PC-3 (cell line): ENCODE measurements at regions not wholly inside any gene's neighbourhood (a gene's known extent, or its start where the extent isn't known, plus 50 kb on each side); places are given as distances from the start of the nearest gene placed in this dataset.

Experiments used
- ATAC-seq: fragments of 200-7000 bp; cut with Tn5 transposase; 2 replicates; pipeline ENCODE4 v1.9.1; 2020; ENCODE audit warnings: mild to moderate bottlenecking, moderate library complexity
- BruUV-seq: library from RNA; stranded (reverse); fragments of 400-500 nt; replicated peaks from 2 replicates; lab custom pipeline; 2021; lab: Mats Ljungman, UMichigan
- CTCF ChIA-PET: fragments of 300-600 bp; sonication (Branson Sonifier 250); formaldehyde crosslinking; loops from one replicate; lab custom pipeline; 2022; ENCODE audit warnings: antibody characterized with exemption; lab: Charles Lee
- POLR2A ChIA-PET: fragments of 300-600 bp; sonication (Branson Sonifier 250); formaldehyde crosslinking; loops from one replicate; lab custom pipeline; 2022; ENCODE audit warnings: antibody characterized with exemption; ENCODE audit not compliant: unreplicated experiment; lab: Charles Lee
- DNase-seq: peaks from one replicate; pipeline ENCODE4 v3.0.0-alpha.2; 2015
- H2AFZ ChIP-seq: fragments of 300-600 bp; sonication (generic); 2 replicates; pipeline ENCODE4 v1.6.0; 2016; ENCODE audit warnings: antibody characterized with exemption, low read length
- H3F3A ChIP-seq: fragments of 300-600 bp; sonication (generic); one replicate; pipeline ENCODE4 v1.6.0; 2017; ENCODE audit warnings: antibody characterized with exemption, low read length, control low read depth, mild to moderate bottlenecking; ENCODE audit not compliant: unreplicated experiment
- H3K27ac ChIP-seq: fragments of 300-600 bp; sonication (generic); 2 replicates; pipeline ENCODE4 v1.5.1; 2016; ENCODE audit warnings: mild to moderate bottlenecking, low read length
- H3K27me3 ChIP-seq: fragments of 300-600 bp; sonication (generic); 2 replicates; pipeline ENCODE4 v1.6.1; 2016; ENCODE audit warnings: low read length, mixed read lengths
- H3K36me3 ChIP-seq: fragments of 300-600 bp; sonication (generic); 2 replicates; pipeline ENCODE4 v1.6.1; 2016; ENCODE audit warnings: low read depth, mixed run types, low read length, mixed read lengths
- H3K4me1 ChIP-seq: fragments of 300-600 bp; sonication (generic); 2 replicates; pipeline ENCODE4 v1.5.1; 2016; ENCODE audit warnings: low read length; ENCODE audit not compliant: insufficient read depth
- H3K4me2 ChIP-seq: fragments of 300-600 bp; sonication (generic); 2 replicates; pipeline ENCODE4 v1.6.0; 2016; ENCODE audit warnings: low read length
- H3K4me3 ChIP-seq: fragments of 300-600 bp; sonication (generic); 2 replicates; pipeline ENCODE4 v1.5.1; 2016; ENCODE audit warnings: mild to moderate bottlenecking, low read length, mixed read lengths
- H3K79me2 ChIP-seq: fragments of 300-600 bp; sonication (generic); 2 replicates; pipeline ENCODE4 v1.6.1; 2017; ENCODE audit warnings: low read length, mixed read lengths
- H3K9ac ChIP-seq: fragments of 300-600 bp; sonication (generic); 2 replicates; pipeline ENCODE4 v1.6.0; 2016; ENCODE audit warnings: mild to moderate bottlenecking, low read length
- H3K9me2 ChIP-seq: fragments of 300-600 bp; sonication (generic); replicated peaks from 2 replicates; pipeline ENCODE4 v1.6.1; 2016; ENCODE audit warnings: mixed run types, low read length, mixed read lengths
- H3K9me3 ChIP-seq: fragments of 300-600 bp; sonication (generic); 2 replicates; pipeline ENCODE4 v1.6.1; 2016; ENCODE audit warnings: low read length, mixed read lengths
- H4K20me1 ChIP-seq: fragments of 300-600 bp; sonication (generic); 2 replicates; pipeline ENCODE4 v1.6.1; 2016; ENCODE audit warnings: low read length, mixed read lengths
- EZH2 ChIP-seq: fragments of 300-600 bp; sonication (generic); IDR thresholded peaks from one replicate; pipeline ENCODE4 v1.6.1; 2017; ENCODE audit warnings: antibody characterized with exemption, mild to moderate bottlenecking, low read length; ENCODE audit not compliant: unreplicated experiment
- EZH2phosphoT487 ChIP-seq: fragments of 300-600 bp; sonication (generic); IDR thresholded peaks from 2 replicates; pipeline ENCODE4 v1.6.1; 2018; ENCODE audit warnings: mild to moderate bottlenecking, antibody characterized with exemption, low read length, borderline replicate concordance
- intact Hi-C: fragments of 100-400 bp; cut with micrococcal nuclease; formaldehyde crosslinking; loops from 2 replicates; pipeline ENCODE4 v1.9.0; 2023
- TF ChIP-seq, protein P1 (sequence below): fragments of 300-600 bp; sonication (generic); conservative IDR thresholded peaks from 2 replicates; pipeline ENCODE4 v1.5.1; 2017; ENCODE audit warnings: antibody characterized with exemption, low read depth, mild to moderate bottlenecking, low read length

DNA sequence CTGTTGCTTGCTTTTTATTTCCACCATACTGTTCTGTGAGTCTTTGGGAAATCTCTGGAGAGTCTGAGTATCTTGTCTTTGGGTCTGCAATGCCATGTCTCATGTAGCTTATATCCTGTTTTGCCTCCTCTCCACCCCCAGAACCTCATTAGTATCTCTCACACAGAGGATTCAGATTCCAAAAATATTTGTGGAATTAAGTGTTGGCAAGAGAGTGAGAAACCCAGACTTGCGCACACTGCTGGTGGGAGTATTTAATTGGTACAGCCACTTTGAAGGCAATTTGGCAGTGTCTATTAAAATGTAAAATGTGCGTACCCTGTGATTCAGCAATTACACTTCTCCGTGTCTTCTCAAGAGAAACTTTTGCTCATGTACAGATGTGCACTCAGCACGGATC lies 68.6 kb downstream of the ZNF621 start:
- Histone ChIP-seq H3K36me3 (no peaks in the 10 kb centered on the region), H3K79me2 (no peaks in the 10 kb centered on the region), H3K9me2 (no peaks in the 10 kb centered on the region), H3F3A (no peaks in the 10 kb centered on the region), H2AFZ (no peak overlapping the region), H3K9ac (no peak overlapping the region), H3K27ac (no peak overlapping the region), H3K4me3 (no peak overlapping the region), H3K27me3 (peaks cover 17% of the 10 kb centered on the region; the same call in 1 of the 2 replicates), H3K4me1 (peaks cover 4% of the 10 kb centered on the region; the same call in 1 of the 2 replicates), H3K9me3 (no peaks in the 10 kb centered on the region), H4K20me1 (no peaks in the 10 kb centered on the region), H3K4me2 (no peak overlapping the region)
- ATAC-seq: no peak
- ChIA-PET POLR2A (no interaction called here), CTCF (no interaction called here)
- intact Hi-C loops: no loop called here
- TF ChIP-seq EZH2: no peak
- TF ChIP-seq EZH2phosphoT487: no peak
- TF ChIP-seq, protein P1, sequence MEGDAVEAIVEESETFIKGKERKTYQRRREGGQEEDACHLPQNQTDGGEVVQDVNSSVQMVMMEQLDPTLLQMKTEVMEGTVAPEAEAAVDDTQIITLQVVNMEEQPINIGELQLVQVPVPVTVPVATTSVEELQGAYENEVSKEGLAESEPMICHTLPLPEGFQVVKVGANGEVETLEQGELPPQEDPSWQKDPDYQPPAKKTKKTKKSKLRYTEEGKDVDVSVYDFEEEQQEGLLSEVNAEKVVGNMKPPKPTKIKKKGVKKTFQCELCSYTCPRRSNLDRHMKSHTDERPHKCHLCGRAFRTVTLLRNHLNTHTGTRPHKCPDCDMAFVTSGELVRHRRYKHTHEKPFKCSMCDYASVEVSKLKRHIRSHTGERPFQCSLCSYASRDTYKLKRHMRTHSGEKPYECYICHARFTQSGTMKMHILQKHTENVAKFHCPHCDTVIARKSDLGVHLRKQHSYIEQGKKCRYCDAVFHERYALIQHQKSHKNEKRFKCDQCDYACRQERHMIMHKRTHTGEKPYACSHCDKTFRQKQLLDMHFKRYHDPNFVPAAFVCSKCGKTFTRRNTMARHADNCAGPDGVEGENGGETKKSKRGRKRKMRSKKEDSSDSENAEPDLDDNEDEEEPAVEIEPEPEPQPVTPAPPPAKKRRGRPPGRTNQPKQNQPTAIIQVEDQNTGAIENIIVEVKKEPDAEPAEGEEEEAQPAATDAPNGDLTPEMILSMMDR: no peak
- DNase-seq: no peak
- BruUV-seq: no TSS peak

- TF ChIP-seq EZH2 (no peak), EZH2phosphoT487 (no peak)
- TF ChIP-seq, protein P1: no peak
- no peak overlapping the region for H3K4me3 ChIP-seq
- no peak overlapping the region for H3K4me2 ChIP-seq
- H3K79me2 ChIP-seq: no peaks in the 10 kb centered on the region
- H3F3A ChIP-seq: no peaks in the 10 kb centered on the region
- H3K9ac ChIP-seq: no peak overlapping the region
- BruUV-seq: no TSS peak
- no peaks in the 10 kb centered on the region for H3K36me3 ChIP-seq
- ChIA-PET CTCF (no interaction called here), POLR2A (no interaction called here)
- peak; percentile 60 for ATAC-seq
- H3K27me3 ChIP-seq: peaks cover 33% of the 10 kb centered on the region; the same call in 1 of the 2 replicates
- intact Hi-C loops: no loop called here
- H3K9me2 ChIP-seq: no peaks in the 10 kb centered on the region
- H2AFZ ChIP-seq: no peak overlapping the region
- DNase-seq: peak; percentile 51
- H4K20me1 ChIP-seq: no peaks in the 10 kb centered on the region
- no peaks in the 10 kb centered on the region for H3K9me3 ChIP-seq
- peaks cover 4% of the 10 kb centered on the region; the same call in 1 of the 2 replicates for H3K4me1 ChIP-seq
- H3K27ac ChIP-seq: no peak overlapping the region
Observed at GRCh38 chr3:40597441-40597840, 72.7 kb downstream of the ZNF621 start.

- H4K20me1 ChIP-seq: no peaks in the 10 kb centered on the region
- H3F3A ChIP-seq: no peaks in the 10 kb centered on the region
- no peak overlapping the region for H3K9ac ChIP-seq
- ChIA-PET POLR2A (no interaction called here), CTCF (no interaction called here)
- no peaks in the 10 kb centered on the region for H3K9me2 ChIP-seq
- H3K36me3 ChIP-seq: no peaks in the 10 kb centered on the region
- BruUV-seq: no TSS peak
- no peak overlapping the region for H3K4me3 ChIP-seq
- TF ChIP-seq, protein P1: no peak
- TF ChIP-seq EZH2phosphoT487 (no peak), EZH2 (no peak)
- no peak overlapping the region for H3K4me2 ChIP-seq
- no peak for DNase-seq
- H3K79me2 ChIP-seq: no peaks in the 10 kb centered on the region
- no peak overlapping the region for H2AFZ ChIP-seq
- no peak overlapping the region for H3K27ac ChIP-seq
- intact Hi-C loops: no loop called here
- H3K27me3 ChIP-seq: peaks cover 25% of the 10 kb centered on the region; the same call in 1 of the 2 replicates
- H3K9me3 ChIP-seq: no peaks in the 10 kb centered on the region
- ATAC-seq: no peak
- peaks cover 4% of the 10 kb centered on the region; the same call in 1 of the 2 replicates for H3K4me1 ChIP-seq
Observed at GRCh38 chr3:40598338-40598737, 73.6 kb downstream of the ZNF621 start.
